IgD-negative memory B cell (primary cell): ENCODE measurements at regions not wholly inside any gene's neighbourhood (a gene's known extent, or its start where the extent isn't known, plus 50 kb on each side); places are given as distances from the start of the nearest gene placed in this dataset.
"Not testable (repeated sequence)": the region's sequence is repeated elsewhere in the genome, so short reads cannot be mapped to it uniquely, and the experiment has no call there.

Experiments used
- H3K27ac Mint-ChIP-seq, 3 donors: one replicate each; pipeline ENCODE4 v1.8.0; 2020 to 2022; ENCODE audit warnings: mild to moderate bottlenecking in 3 of 3, mixed read lengths in 3 of 3, moderate library complexity in 1 of 3
- H3K27me3 Mint-ChIP-seq: one replicate; pipeline ENCODE4 v1.8.0; 2021; ENCODE audit warnings: mixed read lengths
- H3K36me3 Mint-ChIP-seq: one replicate; pipeline ENCODE4 v1.8.0; 2020; ENCODE audit warnings: mild to moderate bottlenecking, mixed read lengths
- H3K4me1 Mint-ChIP-seq, 3 donors: one replicate each; pipeline ENCODE4 v1.8.0; 2020 to 2022; ENCODE audit warnings: mixed read lengths in 3 of 3, mild to moderate bottlenecking in 1 of 3
- H3K4me3 Mint-ChIP-seq, 4 donors: one replicate each; pipeline ENCODE4 v1.8.0; 2020 to 2022; ENCODE audit warnings: mild to moderate bottlenecking in 4 of 4, mixed read lengths in 4 of 4, moderate library complexity in 3 of 4
- H3K9me3 Mint-ChIP-seq, 3 donors: one replicate each; pipeline ENCODE4 v1.8.0; 2020 to 2021; ENCODE audit warnings: mixed read lengths in 3 of 3, mild to moderate bottlenecking in 1 of 3

GRCh38 chr3:65005486-65005885, 317.7 kb upstream of the ADAMTS9 start:
- Mint-ChIP-seq H3K4me3 (no peak overlapping the region), H3K36me3 (no peaks in the 10 kb centered on the region), H3K4me1 (no peaks in the 10 kb centered on the region), H3K9me3 (peaks cover 0 to 6% (median 2%) of the 10 kb centered on the region in 3 donors), H3K27me3 (no peaks in the 10 kb centered on the region), H3K27ac (no peak overlapping the region)

GRCh38 chr3:65004795-65005295, 317.0 kb upstream of the ADAMTS9 start:
- Mint-ChIP-seq H3K4me3 (no peak overlapping the region), H3K4me1 (no peaks in the 10 kb centered on the region), H3K27me3 (no peaks in the 10 kb centered on the region), H3K27ac (no peak overlapping the region), H3K9me3 (peaks cover 2 to 6% (median 2%) of the 10 kb centered on the region in 3 donors), H3K36me3 (no peaks in the 10 kb centered on the region)

- Mint-ChIP-seq H3K27ac (no peak overlapping the region), H3K9me3 (peaks cover 2 to 9% (median 2%) of the 10 kb centered on the region in 3 donors), H3K4me3 (no peak overlapping the region), H3K27me3 (no peaks in the 10 kb centered on the region), H3K36me3 (no peaks in the 10 kb centered on the region), H3K4me1 (no peaks in the 10 kb centered on the region)
Measured at GRCh38 chr3:65004306-65004705, 316.5 kb upstream of the ADAMTS9 start.

- H3K9me3 Mint-ChIP-seq, H3K4me1 Mint-ChIP-seq, H3K27ac Mint-ChIP-seq, H3K27me3 Mint-ChIP-seq, H3K36me3 Mint-ChIP-seq, H3K4me3 Mint-ChIP-seq: not testable (repeated sequence)
Measured at GRCh38 chr3:65001119-65001518, 313.3 kb upstream of the ADAMTS9 start.

- no peaks in the 10 kb centered on the region for H3K4me1 Mint-ChIP-seq
- H3K27me3 Mint-ChIP-seq = no peaks in the 10 kb centered on the region
- no peak overlapping the region for H3K27ac Mint-ChIP-seq
- H3K4me3 Mint-ChIP-seq = no peak overlapping the region
- no peaks in the 10 kb centered on the region for H3K36me3 Mint-ChIP-seq
- peaks cover 2 to 5% (median 4%) of the 10 kb centered on the region in 3 donors for H3K9me3 Mint-ChIP-seq
Measured at GRCh38 chr3:64998317-64998716, 310.5 kb upstream of the ADAMTS9 start.

- H3K4me1 Mint-ChIP-seq = no peaks in the 10 kb centered on the region
- H3K27me3 Mint-ChIP-seq = no peaks in the 10 kb centered on the region
- no peaks in the 10 kb centered on the region for H3K36me3 Mint-ChIP-seq
- H3K27ac Mint-ChIP-seq = no peak overlapping the region
- H3K4me3 Mint-ChIP-seq = no peak overlapping the region
- peaks cover 2 to 5% (median 5%) of the 10 kb centered on the region in 3 donors for H3K9me3 Mint-ChIP-seq
Measured at GRCh38 chr3:64995857-64996551, 308.2 kb upstream of the ADAMTS9 start.

GRCh38 chr3:64993781-64994180, 306.0 kb upstream of the ADAMTS9 start:
- no peak overlapping the region for H3K4me3 Mint-ChIP-seq
- no peak overlapping the region for H3K27ac Mint-ChIP-seq
- H3K4me1 Mint-ChIP-seq = no peaks in the 10 kb centered on the region
- no peaks in the 10 kb centered on the region for H3K27me3 Mint-ChIP-seq
- H3K36me3 Mint-ChIP-seq = no peaks in the 10 kb centered on the region
- peaks cover 0 to 3% (median 2%) of the 10 kb centered on the region in 3 donors for H3K9me3 Mint-ChIP-seq

GRCh38 chr3:64992530-64993285, 304.9 kb upstream of the ADAMTS9 start:
- H3K27ac Mint-ChIP-seq = no peak overlapping the region
- H3K4me1 Mint-ChIP-seq = no peaks in the 10 kb centered on the region
- no peak overlapping the region for H3K4me3 Mint-ChIP-seq
- no peaks in the 10 kb centered on the region for H3K27me3 Mint-ChIP-seq
- H3K36me3 Mint-ChIP-seq = no peaks in the 10 kb centered on the region
- H3K9me3 Mint-ChIP-seq = peaks cover 0 to 6% (median 5%) of the 10 kb centered on the region in 3 donors

GRCh38 chr3:64988188-64988587, 300.4 kb upstream of the ADAMTS9 start:
- Mint-ChIP-seq H3K4me3 (no peak overlapping the region), H3K4me1 (no peaks in the 10 kb centered on the region), H3K27ac (no peak overlapping the region), H3K27me3 (no peaks in the 10 kb centered on the region), H3K9me3 (peaks cover 3 to 10% (median 8%) of the 10 kb centered on the region in 3 donors), H3K36me3 (no peaks in the 10 kb centered on the region)

- Mint-ChIP-seq H3K27me3 (no peaks in the 10 kb centered on the region), H3K9me3 (peaks cover 3 to 10% (median 8%) of the 10 kb centered on the region in 3 donors), H3K27ac (no peak overlapping the region), H3K4me3 (no peak overlapping the region), H3K4me1 (no peaks in the 10 kb centered on the region), H3K36me3 (no peaks in the 10 kb centered on the region)
Measured at GRCh38 chr3:64987726-64988125, 299.9 kb upstream of the ADAMTS9 start.

GRCh38 chr3:64985072-64985471, 297.3 kb upstream of the ADAMTS9 start:
- Mint-ChIP-seq H3K4me3 (no peak overlapping the region), H3K36me3 (no peaks in the 10 kb centered on the region), H3K9me3 (peaks cover 3 to 10% (median 6%) of the 10 kb centered on the region in 3 donors), H3K4me1 (no peaks in the 10 kb centered on the region), H3K27ac (no peak overlapping the region), H3K27me3 (no peaks in the 10 kb centered on the region)

GRCh38 chr3:64983583-64984359, 296.0 kb upstream of the ADAMTS9 start:
- Mint-ChIP-seq H3K27me3 (no peaks in the 10 kb centered on the region), H3K4me1 (no peaks in the 10 kb centered on the region), H3K27ac (no peak overlapping the region), H3K9me3 (peaks cover 3 to 8% (median 5%) of the 10 kb centered on the region in 3 donors), H3K36me3 (no peaks in the 10 kb centered on the region), H3K4me3 (no peak overlapping the region)

- no peak overlapping the region for H3K4me3 Mint-ChIP-seq
Measured at GRCh38 chr3:64977308-64978100, 289.7 kb upstream of the ADAMTS9 start.

GRCh38 chr3:64976456-64976855, 288.7 kb upstream of the ADAMTS9 start:
- Mint-ChIP-seq H3K4me1 (no peaks in the 10 kb centered on the region), H3K9me3 (peaks cover 0 to 7% (median 2%) of the 10 kb centered on the region in 3 donors), H3K27ac (no peak overlapping the region), H3K4me3 (no peak overlapping the region), H3K27me3 (no peaks in the 10 kb centered on the region), H3K36me3 (peaks cover 2% of the 10 kb centered on the region)

More at GRCh38 chr3:64977308-64978100, 289.7 kb upstream of the ADAMTS9 start:
- H3K9me3 Mint-ChIP-seq = peaks cover 0 to 3% (median 2%) of the 10 kb centered on the region in 3 donors
- H3K27ac Mint-ChIP-seq = no peak overlapping the region
- peaks cover 2% of the 10 kb centered on the region for H3K36me3 Mint-ChIP-seq
- no peaks in the 10 kb centered on the region for H3K27me3 Mint-ChIP-seq
- no peaks in the 10 kb centered on the region for H3K4me1 Mint-ChIP-seq
